HEK293 (cell line): ENCODE measurements at regions not wholly inside any gene's neighbourhood (a gene's known extent, or its start where the extent isn't known, plus 50 kb on each side); places are given as distances from the start of the nearest gene placed in this dataset.

Experiments
- CTCF ChIP-seq: fragments of 450-650 bp; formaldehyde crosslinking; IDR thresholded peaks from 2 replicates; pipeline ENCODE4 v1.5.1; 2016; ENCODE audit warnings: missing biosample characterization, missing genetic modification characterization
- FEZF1 ChIP-seq: fragments of 450-650 bp; formaldehyde crosslinking; IDR thresholded peaks from 2 replicates; pipeline ENCODE4 v1.5.1; 2016; ENCODE audit warnings: missing biosample characterization, missing genetic modification characterization
- KLF7 ChIP-seq: fragments of 450-650 bp; formaldehyde crosslinking; IDR thresholded peaks from 2 replicates; pipeline ENCODE4 v1.5.1; 2016; ENCODE audit warnings: missing biosample characterization, missing genetic modification characterization, borderline replicate concordance
- PRDM4 ChIP-seq: fragments of 450-650 bp; formaldehyde crosslinking; IDR thresholded peaks from 2 replicates; pipeline ENCODE4 v1.5.1; 2017; ENCODE audit warnings: missing biosample characterization, missing genetic modification characterization
- YY1 ChIP-seq: fragments of 450-650 bp; formaldehyde crosslinking; IDR thresholded peaks from 2 replicates; pipeline ENCODE4 v1.5.1; 2018; ENCODE audit warnings: missing biosample characterization, missing genetic modification characterization
- ZBTB20 ChIP-seq: fragments of 450-650 bp; formaldehyde crosslinking; IDR thresholded peaks from 2 replicates; pipeline ENCODE4 v1.5.1; 2016; ENCODE audit warnings: missing biosample characterization, missing genetic modification characterization
- ZNF112 ChIP-seq: fragments of 450-650 bp; formaldehyde crosslinking; IDR thresholded peaks from 2 replicates; pipeline ENCODE4 v1.5.0; 2017; ENCODE audit warnings: missing biosample characterization, missing genetic modification characterization
- ZNF140 ChIP-seq: fragments of 450-650 bp; formaldehyde crosslinking; IDR thresholded peaks from 2 replicates; pipeline ENCODE4 v1.5.1; 2016; ENCODE audit warnings: missing biosample characterization, missing genetic modification characterization
- ZNF184 ChIP-seq: fragments of 450-650 bp; IDR thresholded peaks from 2 replicates; pipeline ENCODE4 v1.5.1; 2018; ENCODE audit warnings: missing biosample characterization, mild to moderate bottlenecking, missing genetic modification characterization
- ZNF416 ChIP-seq: fragments of 450-650 bp; formaldehyde crosslinking; IDR thresholded peaks from 2 replicates; pipeline ENCODE4 v1.5.1; 2016; ENCODE audit warnings: missing biosample characterization, missing genetic modification characterization
- ZNF501 ChIP-seq: fragments of 450-650 bp; formaldehyde crosslinking; IDR thresholded peaks from 2 replicates; pipeline ENCODE4 v1.5.1; 2016; ENCODE audit warnings: missing biosample characterization, missing genetic modification characterization
- ZSCAN16 ChIP-seq: fragments of 450-650 bp; formaldehyde crosslinking; IDR thresholded peaks from 2 replicates; pipeline ENCODE4 v1.5.1; 2016; ENCODE audit warnings: missing biosample characterization, missing genetic modification characterization

DNA sequence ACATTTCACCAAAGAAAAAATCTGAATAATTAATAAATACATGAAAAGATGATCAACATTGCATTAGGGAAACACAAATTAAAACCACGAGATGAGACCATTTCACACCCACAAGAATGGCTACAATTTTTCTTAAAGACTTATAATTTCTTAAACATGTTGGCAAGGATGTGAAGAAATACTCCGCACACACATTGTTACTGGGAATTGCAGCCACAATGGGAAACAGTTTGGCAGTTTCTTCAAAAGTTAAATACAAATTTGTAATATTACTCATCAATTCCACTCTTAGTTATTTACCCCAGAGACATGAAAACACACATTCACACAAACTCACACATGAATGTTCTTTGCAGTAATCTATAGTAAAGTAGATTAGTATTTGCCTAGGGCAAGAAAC is 363.3 kb upstream of the SMIM21 start:
- TF ChIP-seq CTCF (tag by site-specific recombination) (no peak), ZBTB20 (no peak), ZSCAN16 (tag by site-specific recombination) (no peak), FEZF1 (tag by site-specific recombination) (no peak), ZNF140 (tag by site-specific recombination) (no peak), KLF7 (tag by site-specific recombination) (no peak), ZNF112 (tag by site-specific recombination) (no peak), ZNF416 (tag by site-specific recombination) (no peak), ZNF184 (tag by site-specific recombination) (no peak), ZNF501 (tag by site-specific recombination) (no peak), YY1 (tag by site-specific recombination) (no peak), PRDM4 (tag by site-specific recombination) (no peak)
